Spleen (tissue), 11 donors: ENCODE measurements at regions not wholly inside any gene's neighbourhood (a gene's known extent, or its start where the extent isn't known, plus 50 kb on each side); places are given as distances from the start of the nearest gene placed in this dataset.
"Not testable (repeated sequence)": the region's sequence is repeated elsewhere in the genome, so short reads cannot be mapped to it uniquely, and the experiment has no call there.

Experiments
- DNase-seq: peaks from one replicate; pipeline ENCODE4 v3.0.0-alpha.2; 2020
- H3K27ac ChIP-seq, 8 donors: fragments of 200-600 bp; sonication (generic) in 7 of 8; 1 replicate in 4 of 8; 2 replicates in 4 of 8; pipeline versions ENCODE4 v1.5.0 to v1.8.0; 2016 to 2021; ENCODE audit warnings: inconsistent platforms in 4 of 8, mild to moderate bottlenecking in 4 of 8, moderate library complexity in 1 of 8
- H3K27me3 ChIP-seq, 7 donors: fragments of 200-600 bp; sonication (generic) in 6 of 7; replicated peaks in 1 of 7; 1 replicate in 4 of 7; 2 replicates in 3 of 7; pipeline versions ENCODE4 v1.5.0 to v1.8.0; 2016 to 2021; ENCODE audit warnings: inconsistent platforms in 3 of 7, mild to moderate bottlenecking in 1 of 7
- H3K36me3 ChIP-seq, 6 donors: fragments of 200-600 bp; sonication (generic) in 5 of 6; 1 replicate in 4 of 6; 2 replicates in 2 of 6; pipeline versions ENCODE4 v1.5.0 to v1.8.0; 2016 to 2021; ENCODE audit warnings: inconsistent platforms in 2 of 6
- H3K4me1 ChIP-seq, 6 donors: fragments of 200-600 bp; sonication (generic) in 5 of 6; 1 replicate in 3 of 6; 2 replicates in 3 of 6; pipeline versions ENCODE4 v1.5.0 to v1.8.0; 2016 to 2021; ENCODE audit warnings: inconsistent platforms in 3 of 6
- H3K4me3 ChIP-seq, 8 donors: fragments of 200-600 bp; sonication (generic) in 7 of 8; 1 replicate in 4 of 8; 2 replicates in 4 of 8; pipeline versions ENCODE4 v1.5.0 to v1.8.0; 2016 to 2021; ENCODE audit warnings: inconsistent platforms in 4 of 8, mild to moderate bottlenecking in 4 of 8, moderate library complexity in 2 of 8
- H3K9me3 ChIP-seq, 8 donors: fragments of 200-600 bp; sonication (generic) in 7 of 8; 1 replicate in 4 of 8; 2 replicates in 4 of 8; pipeline versions ENCODE4 v1.5.0 to v1.8.0; 2016 to 2021; ENCODE audit warnings: inconsistent platforms in 4 of 8
- POLR2A ChIP-seq, 3 donors: fragments of 450-650 bp; IDR thresholded peaks; one replicate each; pipeline ENCODE4 v1.5.1; 2017; ENCODE audit warnings: antibody characterized with exemption in 3 of 3, mild to moderate bottlenecking in 1 of 3
- POLR2AphosphoS5 ChIP-seq, 3 donors: sonication (generic); formaldehyde crosslinking; IDR thresholded peaks; one replicate each; pipeline ENCODE4 v1.5.1; 2017; ENCODE audit warnings: antibody characterized with exemption in 3 of 3
- whole genome bisulfite sequencing, 5 donors: extraction: QIAGEN DNeasy Blood & Tissue Kit in 3 of 5; methylation state at CpG; one replicate each; pipeline versions ENCODE4 v1.1.5 to v1.1.7; 2013 to 2018; 5-methylcytosine and 5-hydroxymethylcytosine counted together
- intact Hi-C: fragments of 100-400 bp; cut with DNase I; formaldehyde crosslinking; loops from one replicate; pipeline ENCODE4 v1.15.0; 2023; ENCODE audit warnings: low total_unique reads
- TF ChIP-seq, protein P1 (sequence below), 11 experiments: fragments of 200-600 bp in 7 of 11; fragments of 450-650 bp in 4 of 11; sonication (generic) in 4 of 11; IDR thresholded peaks in 8 of 11; conservative IDR thresholded peaks in 3 of 11; 1 replicate in 7 of 11; 2 replicates in 4 of 11; pipeline versions ENCODE4 v1.4.0 to v1.8.0; 2016 to 2021; ENCODE audit warnings: antibody characterized with exemption in 11 of 11, inconsistent platforms in 4 of 11, mild to moderate bottlenecking in 1 of 11
- donor health status: healthy with polysubstance abuse.
- donor health status: DM: no; HTN: no; CAD: no; lungs with moderate emphysema.
- donor health status: DM: no; HTN: no; CAD: no.
- donor health status: Bipolar disorder and iron deficiency.
- donor health status: healthy.
- donor health status: DM: no; HTN: no; CAD: no.
- donor health status: DM: yes; HTN: yes; CAD: no.

DNA sequence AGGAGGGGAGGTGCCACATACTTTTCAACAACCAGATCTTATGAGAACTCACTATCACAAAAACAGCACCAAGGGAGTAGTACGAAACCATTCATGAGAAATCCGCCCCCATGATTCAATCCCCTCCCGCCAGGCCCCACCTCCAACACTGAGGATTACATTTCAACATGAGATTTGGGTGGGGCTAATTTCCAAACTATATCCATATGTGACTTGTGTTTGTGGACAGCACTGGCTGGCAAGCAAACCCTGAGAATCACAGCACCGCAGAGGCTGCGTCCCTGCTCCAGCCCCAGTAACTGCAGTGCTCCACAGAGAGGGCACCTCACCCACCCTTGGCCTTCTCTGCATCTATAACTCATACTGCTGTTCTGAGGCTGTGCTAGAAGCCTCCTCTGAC is 211.2 kb upstream of the PODXL start:
- DNase-seq, result no peak
- TF ChIP-seq POLR2AphosphoS5 (IDR thresholded peaks at IDR 0.05) (no peak), POLR2A (IDR thresholded peaks at IDR 0.05) (no peak)
- TF ChIP-seq, protein P1, sequence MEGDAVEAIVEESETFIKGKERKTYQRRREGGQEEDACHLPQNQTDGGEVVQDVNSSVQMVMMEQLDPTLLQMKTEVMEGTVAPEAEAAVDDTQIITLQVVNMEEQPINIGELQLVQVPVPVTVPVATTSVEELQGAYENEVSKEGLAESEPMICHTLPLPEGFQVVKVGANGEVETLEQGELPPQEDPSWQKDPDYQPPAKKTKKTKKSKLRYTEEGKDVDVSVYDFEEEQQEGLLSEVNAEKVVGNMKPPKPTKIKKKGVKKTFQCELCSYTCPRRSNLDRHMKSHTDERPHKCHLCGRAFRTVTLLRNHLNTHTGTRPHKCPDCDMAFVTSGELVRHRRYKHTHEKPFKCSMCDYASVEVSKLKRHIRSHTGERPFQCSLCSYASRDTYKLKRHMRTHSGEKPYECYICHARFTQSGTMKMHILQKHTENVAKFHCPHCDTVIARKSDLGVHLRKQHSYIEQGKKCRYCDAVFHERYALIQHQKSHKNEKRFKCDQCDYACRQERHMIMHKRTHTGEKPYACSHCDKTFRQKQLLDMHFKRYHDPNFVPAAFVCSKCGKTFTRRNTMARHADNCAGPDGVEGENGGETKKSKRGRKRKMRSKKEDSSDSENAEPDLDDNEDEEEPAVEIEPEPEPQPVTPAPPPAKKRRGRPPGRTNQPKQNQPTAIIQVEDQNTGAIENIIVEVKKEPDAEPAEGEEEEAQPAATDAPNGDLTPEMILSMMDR (IDR thresholded peaks at IDR 0.05 in 8 of 11, conservative IDR thresholded peaks at IDR 0.05 in 3 of 11), result no peak
- WGBS, 5 donors, result 89 to 95% (median 95%) methylated on average over 5 of the region's 5 CpGs
- H3K9me3 ChIP-seq, result peaks cover 0 to 5% (median 1%) of the 10 kb centered on the region in 8 donors
- H3K4me3 ChIP-seq, result no peak overlapping the region
- H3K4me1 ChIP-seq, result no peaks in the 10 kb centered on the region
- H3K27ac ChIP-seq, result no peak overlapping the region
- no peaks in the 10 kb centered on the region for H3K36me3 ChIP-seq
- H3K27me3 ChIP-seq, result peaks cover 0 to 10% (median 0%) of the 10 kb centered on the region in 7 donors
- intact Hi-C loops, result no loop called here

DNA sequence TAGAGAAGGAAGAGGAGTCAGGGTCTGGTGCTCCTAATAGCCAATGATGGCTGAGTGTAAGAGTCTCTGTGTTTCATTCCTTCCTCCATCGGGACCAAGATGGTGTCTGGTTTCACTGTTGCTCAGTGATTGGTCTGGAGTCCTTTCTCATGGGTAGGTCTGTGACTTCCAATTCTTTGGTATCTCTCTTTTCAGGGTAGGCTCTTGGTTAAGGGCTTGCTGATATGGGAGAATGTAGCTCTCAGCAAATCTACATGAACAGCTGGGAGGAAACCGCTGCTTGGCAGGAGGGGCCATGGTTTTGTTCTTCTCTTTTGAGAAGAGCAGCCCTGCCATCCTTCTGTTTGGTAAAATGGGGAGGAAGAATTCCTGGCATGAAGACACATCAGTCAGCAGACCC is 209.1 kb upstream of the PODXL start:
- no peaks in the 10 kb centered on the region for H3K36me3 ChIP-seq
- no peak for DNase-seq
- H3K4me3 ChIP-seq, result no peak overlapping the region
- H3K9me3 ChIP-seq, result peaks cover 0 to 7% (median 2%) of the 10 kb centered on the region in 8 donors
- H3K27me3 ChIP-seq, result peaks cover 0 to 21% (median 0%) of the 10 kb centered on the region in 7 donors
- intact Hi-C loops, result no loop called here
- WGBS, 5 donors, result 57 to 76% (median 69%) methylated on average over 2 of the region's 2 CpGs
- no peaks in the 10 kb centered on the region for H3K4me1 ChIP-seq
- no peak overlapping the region for H3K27ac ChIP-seq
- TF ChIP-seq POLR2AphosphoS5 (IDR thresholded peaks at IDR 0.05) (no peak), POLR2A (IDR thresholded peaks at IDR 0.05) (no peak)
- TF ChIP-seq, protein P1 (IDR thresholded peaks at IDR 0.05 in 8 of 11, conservative IDR thresholded peaks at IDR 0.05 in 3 of 11), result no peak

DNA sequence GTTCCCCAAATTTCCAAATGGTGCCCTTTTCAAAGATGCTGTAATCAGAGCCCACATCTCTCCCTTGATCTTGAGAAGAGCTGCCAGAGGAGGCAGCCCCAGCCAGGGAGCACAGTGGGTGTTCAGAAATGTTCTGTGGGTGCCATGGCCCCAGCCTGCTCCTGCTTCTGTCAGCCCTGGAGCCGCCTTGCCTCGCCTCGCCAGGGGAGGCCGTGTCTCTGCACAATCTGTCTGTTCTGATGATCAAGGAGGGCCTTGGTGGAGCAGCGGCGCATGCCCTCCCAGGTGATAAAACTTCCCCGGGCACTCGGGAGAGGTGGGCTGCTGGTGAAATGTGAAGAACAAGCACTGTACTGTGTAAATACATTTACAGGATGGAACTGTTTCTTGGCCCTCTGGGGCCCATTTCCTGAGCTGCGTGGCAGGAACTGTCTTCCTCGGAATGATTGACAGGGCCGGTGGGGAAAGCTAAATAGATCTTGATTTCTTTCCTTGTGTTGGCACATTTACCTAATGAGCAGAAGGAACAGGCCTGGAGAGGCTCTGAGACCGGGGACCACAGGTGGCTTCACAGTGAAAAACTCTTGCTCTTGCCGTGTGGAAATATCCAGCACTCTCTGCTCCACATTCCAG is 207.8 kb upstream of the PODXL start:
- no peak overlapping the region for H3K4me3 ChIP-seq
- no peak overlapping the region for H3K27ac ChIP-seq
- H3K36me3 ChIP-seq, result no peaks in the 10 kb centered on the region
- intact Hi-C loops, result no loop called here
- DNase-seq, result no peak
- H3K9me3 ChIP-seq, result peaks cover 0 to 7% (median 2%) of the 10 kb centered on the region in 8 donors
- WGBS, 5 donors, result 57 to 65% (median 63%) methylated on average over 13 of the region's 13 CpGs
- TF ChIP-seq POLR2A (IDR thresholded peaks at IDR 0.05) (no peak), POLR2AphosphoS5 (IDR thresholded peaks at IDR 0.05) (no peak)
- TF ChIP-seq, protein P1 (IDR thresholded peaks at IDR 0.05 in 8 of 11, conservative IDR thresholded peaks at IDR 0.05 in 3 of 11), result no peak
- no peaks in the 10 kb centered on the region for H3K4me1 ChIP-seq
- H3K27me3 ChIP-seq, result peaks cover 0 to 22% (median 0%) of the 10 kb centered on the region in 7 donors

DNA sequence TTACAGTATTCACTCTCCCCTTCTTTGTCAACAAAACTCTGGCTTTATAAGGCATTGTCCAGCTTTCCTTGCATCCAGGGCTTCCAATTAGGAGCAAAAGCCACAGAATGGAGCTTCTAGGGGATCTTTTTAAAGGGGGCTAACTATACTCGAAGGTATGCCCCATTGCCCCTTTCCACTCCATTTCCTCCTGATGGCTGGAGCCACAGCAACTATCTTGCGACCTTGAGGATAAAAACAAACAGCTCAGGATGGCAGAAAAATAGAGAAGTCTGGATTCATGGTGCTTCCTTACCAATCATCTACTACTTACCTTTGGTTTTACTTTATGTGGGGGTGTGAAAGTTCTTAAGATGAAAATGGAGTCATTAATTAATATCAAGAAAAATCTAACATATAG is 206.3 kb upstream of the PODXL start:
- no peak for DNase-seq
- intact Hi-C loops, result no loop called here
- no peak for TF ChIP-seq POLR2A (IDR thresholded peaks at IDR 0.05)
- TF ChIP-seq POLR2AphosphoS5 (IDR thresholded peaks at IDR 0.05), result no peak
- TF ChIP-seq, protein P1 (IDR thresholded peaks at IDR 0.05 in 8 of 11, conservative IDR thresholded peaks at IDR 0.05 in 3 of 11), result no peak
- WGBS, 5 donors, result 63 to 88% (median 76%) methylated on average over 2 of the region's 2 CpGs
- Histone ChIP-seq H3K4me3 (no peak overlapping the region), H3K4me1 (no peaks in the 10 kb centered on the region), H3K27ac (no peak overlapping the region), H3K9me3 (peaks cover 0 to 7% (median 2%) of the 10 kb centered on the region in 8 donors), H3K27me3 (peaks cover 0 to 23% (median 0%) of the 10 kb centered on the region in 7 donors), H3K36me3 (no peaks in the 10 kb centered on the region)

DNA sequence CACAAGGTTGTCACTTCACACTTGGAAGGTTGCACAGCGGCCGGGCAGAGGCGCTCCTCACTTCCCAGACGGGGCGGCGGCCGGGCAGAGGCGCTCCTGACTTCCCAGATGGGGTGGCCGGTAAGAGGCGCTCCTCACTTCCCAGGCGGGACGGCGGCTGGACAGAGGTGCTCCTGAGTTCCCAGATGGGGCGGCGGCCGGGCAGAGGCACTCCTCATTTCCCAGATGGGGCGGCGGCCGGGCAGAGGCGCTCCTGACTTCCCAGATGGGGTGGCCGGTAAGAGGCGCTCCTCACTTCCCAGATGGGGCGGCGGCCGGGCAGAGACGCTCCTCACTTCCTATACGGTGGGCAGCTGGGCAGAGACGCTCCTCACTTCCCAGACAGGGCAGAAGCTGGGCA is 199.4 kb upstream of the PODXL start:
- H3K27ac ChIP-seq, H3K4me1 ChIP-seq, H3K9me3 ChIP-seq, DNase-seq, H3K36me3 ChIP-seq, H3K4me3 ChIP-seq, intact Hi-C loops: not testable (repeated sequence)
- 88 to 95% (median 94%) methylated on average over 25 to 28 of the region's 28 CpGs for WGBS, 5 donors
- H3K27me3 ChIP-seq, result peaks cover 0 to 30% (median 0%) of the 10 kb centered on the region in 7 donors
